Panc1 (cell line): ENCODE measurements at regions not wholly inside any gene's neighbourhood (a gene's known extent, or its start where the extent isn't known, plus 50 kb on each side); places are given as distances from the start of the nearest gene placed in this dataset.

Experiments
- ATAC-seq: fragments of 200-7000 bp; cut with Tn5 transposase; 2 replicates; pipeline ENCODE4 v1.9.1; 2020; ENCODE audit warnings: mild to moderate bottlenecking, moderate library complexity
- BruUV-seq: library from RNA; stranded (reverse); fragments of 400-500 nt; replicated peaks from 2 replicates; lab custom pipeline; 2021; lab: Mats Ljungman, UMichigan
- CTCF ChIA-PET: fragments of 300-600 bp; sonication (Branson Sonifier 250); formaldehyde crosslinking; loops from one replicate; lab custom pipeline; 2022; ENCODE audit warnings: antibody characterized with exemption; lab: Charles Lee
- POLR2A ChIA-PET: fragments of 300-600 bp; sonication (Branson Sonifier 250); formaldehyde crosslinking; loops from one replicate; lab custom pipeline; 2022; ENCODE audit warnings: antibody characterized with exemption; lab: Charles Lee
- DNase-seq: peaks from one replicate; pipeline ENCODE4 v3.0.0-alpha.2; 2010; ENCODE audit warnings: low read depth, low spot score
- H3K27ac ChIP-seq: 2 replicates; pipeline ENCODE4 v1.5.1; 2011; ENCODE audit warnings: mild to moderate bottlenecking, low read length, inconsistent platforms
- H3K27me3 ChIP-seq: fragments of 200-500 bp; sonication (Bioruptor generic); 2 replicates; pipeline ENCODE4 v1.6.0; 2014; ENCODE audit warnings: low read length, inconsistent platforms; ENCODE audit not compliant: control insufficient read depth, insufficient read depth
- H3K36me3 ChIP-seq: fragments of 200-500 bp; sonication (Bioruptor generic); 2 replicates; pipeline ENCODE4 v1.5.1; 2014; ENCODE audit warnings: inconsistent platforms, mild to moderate bottlenecking, low read length, moderate library complexity; ENCODE audit not compliant: control insufficient read depth, insufficient read depth
- H3K4me1 ChIP-seq: 2 replicates; pipeline ENCODE4 v1.5.1; 2011; ENCODE audit warnings: inconsistent platforms, mild to moderate bottlenecking, low read length, moderate library complexity; ENCODE audit not compliant: control insufficient read depth, insufficient read depth
- H3K4me3 ChIP-seq, 2 experiments: 2 replicates each; pipeline ENCODE4 v1.5.1; 2011 to 2012; ENCODE audit warnings: low read depth in 2 of 2, low read length in 2 of 2, mild to moderate bottlenecking in 2 of 2, inconsistent platforms in 1 of 2, moderate library complexity in 1 of 2
- H3K9me3 ChIP-seq: fragments of 200-500 bp; sonication (Bioruptor generic); 2 replicates; pipeline ENCODE4 v1.5.1; 2014; ENCODE audit warnings: low read depth, mild to moderate bottlenecking, inconsistent platforms, low read length, moderate library complexity; ENCODE audit not compliant: control insufficient read depth, insufficient read depth
- POLR2AphosphoS5 ChIP-seq: IDR thresholded peaks from 2 replicates; pipeline ENCODE4 v1.6.1; 2012; ENCODE audit warnings: mild to moderate bottlenecking, low read depth, low read length, moderate library complexity
- SIN3A ChIP-seq: IDR thresholded peaks from 2 replicates; pipeline ENCODE4 v1.6.1; 2012; ENCODE audit warnings: low read depth, mild to moderate bottlenecking, low read length, moderate library complexity, borderline replicate concordance; ENCODE audit not compliant: insufficient read depth
- TCF7L2 ChIP-seq: IDR thresholded peaks from 2 replicates; pipeline ENCODE4 v1.6.1; 2011; ENCODE audit warnings: mild to moderate bottlenecking, low read depth, low read length, inconsistent platforms
- in situ Hi-C: cut with HindIII; loops from 2 replicates; pipeline ENCODE4 v1.10.0; 2016; ENCODE audit warnings: low sequenced_read_pairs, low pct_unique_long_range_greater_than_20kb
- intact Hi-C: fragments of 100-400 bp; cut with micrococcal nuclease; formaldehyde crosslinking; loops from one replicate; pipeline ENCODE4 v1.10.0; 2022; ENCODE audit not compliant: unreplicated experiment
- TF ChIP-seq, protein P1 (sequence below): fragments of 450-650 bp; IDR thresholded peaks from 2 replicates; pipeline ENCODE4 v1.5.1; 2017; ENCODE audit warnings: mild to moderate bottlenecking
- TF ChIP-seq, protein P2 (sequence below), 2 experiments: IDR thresholded peaks; 2 replicates each; pipeline ENCODE4 v1.6.1; 2011 to 2012; ENCODE audit warnings: low read depth in 2 of 2, control low read depth in 1 of 2, low read length in 1 of 2, mild to moderate bottlenecking in 1 of 2, moderate library complexity in 1 of 2; ENCODE audit not compliant: insufficient read depth in 1 of 2

DNA sequence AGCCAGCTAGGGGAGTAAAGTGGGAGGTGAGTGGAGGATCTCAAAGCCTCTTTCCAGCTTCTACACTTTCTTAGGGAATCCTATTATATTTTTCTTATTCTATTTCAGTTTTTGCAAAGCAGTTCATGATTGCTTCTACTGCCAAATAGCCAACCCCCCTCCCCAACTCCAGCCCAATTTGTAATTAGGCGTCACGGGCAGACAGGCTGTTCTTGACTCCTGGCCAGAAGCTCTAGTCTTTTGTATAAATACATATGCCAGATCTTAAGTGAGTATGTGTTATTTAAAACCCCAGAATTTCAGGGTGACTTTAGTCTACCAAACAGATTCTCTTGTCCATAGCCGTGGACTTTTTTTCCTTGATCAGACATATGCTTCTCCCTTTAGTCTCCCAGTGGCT, 255.2 kb downstream of the BUB3 start:
- no peak for ATAC-seq
- CTCF ChIA-PET: no interaction called here
- Histone ChIP-seq H3K4me3 (no peak overlapping the region), H3K27me3 (peaks cover 13% of the 10 kb centered on the region; the same call in 1 of the 2 replicates), H3K36me3 (no peaks in the 10 kb centered on the region), H3K9me3 (peaks cover 3% of the 10 kb centered on the region), H3K4me1 (no peaks in the 10 kb centered on the region), H3K27ac (no peak overlapping the region)
- in situ Hi-C loops: no loop called here
- intact Hi-C loops: no loop called here
- no peak for DNase-seq
- no TSS peak for BruUV-seq
- POLR2A ChIA-PET: interaction anchor here (0.7 kb wide), 1 partner anchor 10 kb away, joined by 3 read pairs; no protein-coding TSS in a partner anchor
- TF ChIP-seq POLR2AphosphoS5: no peak
- TF ChIP-seq, protein P1, sequence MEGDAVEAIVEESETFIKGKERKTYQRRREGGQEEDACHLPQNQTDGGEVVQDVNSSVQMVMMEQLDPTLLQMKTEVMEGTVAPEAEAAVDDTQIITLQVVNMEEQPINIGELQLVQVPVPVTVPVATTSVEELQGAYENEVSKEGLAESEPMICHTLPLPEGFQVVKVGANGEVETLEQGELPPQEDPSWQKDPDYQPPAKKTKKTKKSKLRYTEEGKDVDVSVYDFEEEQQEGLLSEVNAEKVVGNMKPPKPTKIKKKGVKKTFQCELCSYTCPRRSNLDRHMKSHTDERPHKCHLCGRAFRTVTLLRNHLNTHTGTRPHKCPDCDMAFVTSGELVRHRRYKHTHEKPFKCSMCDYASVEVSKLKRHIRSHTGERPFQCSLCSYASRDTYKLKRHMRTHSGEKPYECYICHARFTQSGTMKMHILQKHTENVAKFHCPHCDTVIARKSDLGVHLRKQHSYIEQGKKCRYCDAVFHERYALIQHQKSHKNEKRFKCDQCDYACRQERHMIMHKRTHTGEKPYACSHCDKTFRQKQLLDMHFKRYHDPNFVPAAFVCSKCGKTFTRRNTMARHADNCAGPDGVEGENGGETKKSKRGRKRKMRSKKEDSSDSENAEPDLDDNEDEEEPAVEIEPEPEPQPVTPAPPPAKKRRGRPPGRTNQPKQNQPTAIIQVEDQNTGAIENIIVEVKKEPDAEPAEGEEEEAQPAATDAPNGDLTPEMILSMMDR: no peak
- TF ChIP-seq, protein P2, sequence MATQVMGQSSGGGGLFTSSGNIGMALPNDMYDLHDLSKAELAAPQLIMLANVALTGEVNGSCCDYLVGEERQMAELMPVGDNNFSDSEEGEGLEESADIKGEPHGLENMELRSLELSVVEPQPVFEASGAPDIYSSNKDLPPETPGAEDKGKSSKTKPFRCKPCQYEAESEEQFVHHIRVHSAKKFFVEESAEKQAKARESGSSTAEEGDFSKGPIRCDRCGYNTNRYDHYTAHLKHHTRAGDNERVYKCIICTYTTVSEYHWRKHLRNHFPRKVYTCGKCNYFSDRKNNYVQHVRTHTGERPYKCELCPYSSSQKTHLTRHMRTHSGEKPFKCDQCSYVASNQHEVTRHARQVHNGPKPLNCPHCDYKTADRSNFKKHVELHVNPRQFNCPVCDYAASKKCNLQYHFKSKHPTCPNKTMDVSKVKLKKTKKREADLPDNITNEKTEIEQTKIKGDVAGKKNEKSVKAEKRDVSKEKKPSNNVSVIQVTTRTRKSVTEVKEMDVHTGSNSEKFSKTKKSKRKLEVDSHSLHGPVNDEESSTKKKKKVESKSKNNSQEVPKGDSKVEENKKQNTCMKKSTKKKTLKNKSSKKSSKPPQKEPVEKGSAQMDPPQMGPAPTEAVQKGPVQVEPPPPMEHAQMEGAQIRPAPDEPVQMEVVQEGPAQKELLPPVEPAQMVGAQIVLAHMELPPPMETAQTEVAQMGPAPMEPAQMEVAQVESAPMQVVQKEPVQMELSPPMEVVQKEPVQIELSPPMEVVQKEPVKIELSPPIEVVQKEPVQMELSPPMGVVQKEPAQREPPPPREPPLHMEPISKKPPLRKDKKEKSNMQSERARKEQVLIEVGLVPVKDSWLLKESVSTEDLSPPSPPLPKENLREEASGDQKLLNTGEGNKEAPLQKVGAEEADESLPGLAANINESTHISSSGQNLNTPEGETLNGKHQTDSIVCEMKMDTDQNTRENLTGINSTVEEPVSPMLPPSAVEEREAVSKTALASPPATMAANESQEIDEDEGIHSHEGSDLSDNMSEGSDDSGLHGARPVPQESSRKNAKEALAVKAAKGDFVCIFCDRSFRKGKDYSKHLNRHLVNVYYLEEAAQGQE (IDR thresholded peaks at IDR 0.05; ENCODE audit: insufficient read depth in 1 of 2, low read depth in 2 of 2, low read length in 1 of 2): no peak
- no peak for TF ChIP-seq TCF7L2
- TF ChIP-seq SIN3A: no peak

DNA sequence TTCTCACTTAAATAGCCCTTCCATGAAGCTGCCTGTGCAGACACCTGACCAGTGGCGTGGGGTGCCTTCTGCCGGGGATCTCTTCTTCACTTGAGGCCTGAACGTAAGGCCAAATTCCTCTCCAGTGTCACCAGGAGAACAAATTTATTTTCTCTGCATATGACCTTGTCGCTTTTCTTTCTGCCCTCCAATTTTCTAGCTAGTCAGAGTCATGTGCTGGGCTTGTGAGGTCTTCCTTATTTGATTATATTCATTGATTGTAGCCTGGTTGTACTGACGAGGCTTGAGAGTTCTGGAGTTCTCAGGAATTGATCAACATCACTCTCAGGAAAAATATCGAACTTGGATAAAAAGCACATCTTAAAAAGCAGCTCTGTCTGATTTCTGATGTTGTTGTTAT, 255.7 kb downstream of the BUB3 start:
- Histone ChIP-seq H3K36me3 (no peaks in the 10 kb centered on the region), H3K9me3 (no peaks in the 10 kb centered on the region), H3K27ac (no peak overlapping the region), H3K4me3 (no peak overlapping the region), H3K27me3 (peaks cover 13% of the 10 kb centered on the region; the same call in 1 of the 2 replicates), H3K4me1 (no peaks in the 10 kb centered on the region)
- no peak for TF ChIP-seq POLR2AphosphoS5
- TF ChIP-seq, protein P2 (IDR thresholded peaks at IDR 0.05; ENCODE audit: insufficient read depth in 1 of 2, low read depth in 2 of 2, low read length in 1 of 2): no peak
- no peak for TF ChIP-seq SIN3A
- TF ChIP-seq, protein P1: no peak
- ChIA-PET POLR2A (no interaction called here), CTCF (no interaction called here)
- intact Hi-C loops (no loop called here), in situ Hi-C loops (no loop called here)
- no peak for ATAC-seq
- BruUV-seq: no TSS peak
- DNase-seq: no peak
